ENCODE measurements at regions not wholly inside any gene's neighbourhood (a gene's known extent, or its start where the extent isn't known, plus 50 kb on each side); places are given as distances from the start of the nearest gene placed in this dataset.

DNA sequence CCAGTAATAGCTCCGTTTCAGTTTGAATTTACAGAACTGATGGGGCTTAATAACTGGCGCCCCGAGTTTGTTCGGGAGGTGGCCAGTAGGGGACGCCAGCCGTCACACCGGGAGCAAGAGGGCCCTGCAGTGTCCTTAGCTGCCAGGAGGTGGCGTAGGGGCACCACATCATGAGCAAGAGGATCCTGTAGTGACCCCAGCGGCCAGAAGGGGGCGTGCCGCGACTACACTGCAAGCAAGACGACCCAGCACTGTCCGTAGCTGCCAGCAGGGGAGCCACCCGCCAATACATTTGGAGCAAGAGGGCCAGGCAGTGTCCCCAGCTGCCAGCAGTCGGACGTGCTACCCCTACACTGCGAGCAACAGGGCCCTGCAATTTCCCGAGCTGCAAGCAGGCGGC lies 663.7 kb upstream of the B3GAT1 start:
- no peak for DNase-seq

DNA sequence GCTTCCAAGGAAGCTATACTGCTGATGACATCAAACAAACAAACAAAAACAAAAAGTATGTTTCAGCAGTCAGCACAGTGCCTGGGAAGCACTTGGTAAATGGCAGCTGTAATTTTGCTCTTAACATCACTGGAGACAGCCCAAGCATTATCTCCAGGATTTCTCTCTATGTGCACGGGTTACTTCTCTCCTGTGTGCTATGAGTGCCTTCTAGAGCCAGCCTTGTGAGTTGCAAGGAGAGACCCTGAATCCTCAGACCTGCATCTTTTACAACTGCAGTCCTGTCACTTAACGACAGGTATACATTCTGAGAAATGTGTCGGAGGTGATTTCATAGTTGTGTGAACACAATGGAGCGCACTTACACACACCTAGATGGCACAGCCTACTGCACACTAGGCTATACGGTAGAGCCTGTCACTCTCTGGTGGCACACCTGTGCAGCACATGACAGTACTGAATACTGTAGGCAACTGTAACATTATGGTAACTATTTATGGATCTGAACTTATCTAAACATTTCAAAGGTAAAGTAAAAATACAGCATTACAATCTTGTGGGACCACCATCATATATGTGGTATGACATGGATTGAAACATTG lies 662.5 kb upstream of the B3GAT1 start:
- DNase-seq = no peak

DNA sequence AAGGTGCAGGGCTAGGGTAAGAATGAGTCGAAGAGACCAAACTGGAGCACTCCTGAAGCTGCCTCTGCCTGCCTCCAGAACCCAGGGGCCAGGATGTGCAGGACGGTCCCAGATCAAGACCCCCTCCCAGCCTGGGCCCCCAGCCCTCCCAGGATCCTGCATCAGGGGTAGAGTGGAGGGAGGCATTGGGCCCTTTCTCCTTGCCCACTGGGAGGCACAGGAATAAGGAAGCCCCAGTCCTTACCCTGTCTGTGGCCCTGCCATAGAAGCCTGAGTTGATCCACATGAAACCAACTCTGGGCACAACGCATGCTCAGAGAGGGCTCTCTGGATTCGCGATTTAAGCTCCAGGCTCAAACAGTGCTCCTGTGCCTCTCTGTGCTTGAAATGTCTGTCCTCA lies 661.8 kb upstream of the B3GAT1 start:
- no peak for DNase-seq

DNA sequence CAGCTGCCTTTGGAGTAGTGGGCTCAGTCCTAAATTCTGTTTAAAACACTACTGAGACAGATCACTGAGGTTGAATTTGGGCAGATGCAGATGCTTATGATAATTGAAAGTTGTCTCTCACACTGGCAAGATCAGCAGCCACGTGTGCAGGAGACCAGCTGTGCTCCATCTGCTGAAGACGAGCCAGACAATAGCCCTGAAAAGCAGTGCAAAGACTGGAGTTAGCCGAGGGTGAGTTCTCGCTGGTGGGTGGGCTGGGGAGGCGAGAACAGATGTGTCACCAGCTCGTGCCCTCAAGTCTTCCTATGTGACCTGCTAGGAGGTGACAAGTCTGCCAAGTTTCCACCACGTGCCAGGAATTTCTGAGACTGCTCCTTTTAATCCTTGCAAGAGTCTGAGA lies 661.3 kb upstream of the B3GAT1 start:
- no peak for DNase-seq

DNA sequence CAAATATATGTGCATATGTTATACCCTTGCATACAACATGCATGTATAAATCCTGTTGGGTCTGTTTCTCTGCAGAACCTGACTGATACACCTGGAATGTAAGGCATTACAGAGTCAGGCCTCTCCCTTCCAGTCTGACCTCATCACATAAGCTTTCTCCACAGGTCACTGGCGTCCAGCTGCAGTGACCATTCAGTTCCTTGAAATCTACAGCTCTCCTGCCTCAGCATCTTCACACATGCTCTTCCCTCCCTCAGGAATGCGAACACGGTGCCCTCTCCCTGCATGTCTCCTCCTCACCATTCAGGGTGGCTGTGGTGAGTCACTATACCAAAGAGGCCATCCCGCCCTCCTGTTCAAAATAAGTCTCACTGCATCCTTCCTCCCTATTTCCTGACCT lies 657.8 kb upstream of the B3GAT1 start:
- DNase-seq = no peak

DNA sequence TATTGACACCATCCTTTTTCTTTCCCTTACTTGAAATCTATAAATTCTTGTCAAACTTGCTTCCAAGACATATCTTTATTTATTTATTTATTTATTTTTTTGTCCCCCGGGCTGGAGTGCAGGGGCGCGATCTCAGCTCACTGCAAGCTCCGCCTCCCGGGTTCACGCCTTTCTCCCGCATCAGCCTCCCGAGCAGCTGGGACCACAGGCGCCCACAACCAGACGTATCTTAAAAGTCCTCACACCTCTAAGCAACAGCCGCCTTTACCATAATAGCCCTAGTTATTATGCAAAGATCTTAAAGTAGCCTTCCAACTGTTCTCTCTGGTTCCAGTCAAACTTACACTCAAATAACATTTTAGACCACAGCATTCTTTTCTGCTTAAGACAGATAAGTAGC lies 657.0 kb upstream of the B3GAT1 start:
- DNase-seq = no peak

DNA sequence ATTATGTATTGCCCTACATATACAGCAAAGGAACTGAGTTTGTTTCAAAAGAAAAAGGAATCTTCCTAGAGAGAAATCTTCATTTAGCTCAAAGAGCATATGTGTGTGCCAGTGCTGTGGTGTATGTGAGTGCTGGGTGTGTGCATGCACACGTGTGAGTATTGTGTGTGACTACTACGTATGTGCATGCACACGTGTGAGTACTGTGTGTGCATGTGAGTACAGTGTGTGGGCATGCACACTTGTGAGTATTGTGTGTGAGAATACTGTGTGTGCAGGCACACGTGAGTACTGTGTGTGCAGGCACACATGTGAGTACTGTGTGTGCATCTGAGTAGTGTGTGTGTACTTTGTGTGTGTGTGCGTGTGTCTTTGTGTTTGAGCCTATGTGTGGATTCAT lies 651.0 kb upstream of the B3GAT1 start:
- DNase-seq = no peak

DNA sequence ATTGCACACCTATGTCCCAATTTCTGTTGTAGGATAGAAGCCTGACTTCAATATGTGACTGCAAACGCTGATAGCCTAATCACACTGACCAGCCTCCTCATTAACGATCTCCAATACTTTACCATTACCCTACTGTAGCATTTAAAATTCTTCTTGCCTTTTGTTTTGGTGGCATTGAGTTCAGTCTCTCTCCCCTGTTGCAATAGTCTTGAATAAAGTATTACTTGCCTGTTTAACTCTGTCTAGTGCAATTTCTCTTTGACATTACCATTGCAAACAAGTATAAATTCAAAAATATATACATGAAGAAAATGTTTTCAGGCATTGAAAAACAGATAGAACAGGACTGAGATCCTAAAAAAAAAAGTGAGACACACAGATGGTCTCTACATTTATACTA lies 649.1 kb upstream of the B3GAT1 start:
- no peak for DNase-seq

DNA sequence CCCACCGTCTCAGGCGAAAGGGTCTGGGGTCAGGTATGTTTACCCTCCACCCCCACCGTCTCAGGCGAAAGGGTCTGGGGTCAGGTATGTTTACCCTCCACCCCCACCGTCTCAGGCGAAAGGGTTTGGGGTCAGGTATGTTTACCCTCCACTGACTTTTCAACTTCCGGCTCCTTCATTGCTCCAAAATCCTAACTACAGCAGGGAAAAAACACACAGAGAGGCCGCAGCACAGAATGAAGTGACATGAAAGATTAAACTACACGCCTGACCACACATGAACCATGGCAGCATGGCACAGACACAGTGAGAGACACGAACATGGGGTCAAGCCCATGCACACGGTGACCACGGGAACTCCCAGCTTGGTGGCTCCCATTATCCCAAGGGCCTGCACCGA lies 634.9 kb upstream of the B3GAT1 start:
- DNase-seq = peak; percentile 44

DNA sequence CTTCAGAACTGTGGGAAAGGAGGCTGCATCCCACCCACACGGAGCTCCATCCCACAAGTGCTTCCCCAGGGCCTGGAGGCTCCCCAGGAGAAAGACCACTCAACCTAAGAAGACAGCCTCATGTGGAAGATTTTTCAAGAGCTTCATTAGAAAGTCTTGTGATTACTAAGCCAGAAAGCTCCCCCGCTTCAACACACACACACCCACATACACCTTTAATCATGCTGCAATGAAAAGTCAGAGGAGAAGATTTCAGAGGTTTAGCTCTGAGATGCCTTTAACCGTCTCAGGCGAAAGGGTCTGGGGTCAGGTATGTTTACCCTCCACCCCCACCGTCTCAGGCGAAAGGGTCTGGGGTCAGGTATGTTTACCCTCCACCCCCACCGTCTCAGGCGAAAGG lies 634.5 kb upstream of the B3GAT1 start:
- no peak for DNase-seq

DNA sequence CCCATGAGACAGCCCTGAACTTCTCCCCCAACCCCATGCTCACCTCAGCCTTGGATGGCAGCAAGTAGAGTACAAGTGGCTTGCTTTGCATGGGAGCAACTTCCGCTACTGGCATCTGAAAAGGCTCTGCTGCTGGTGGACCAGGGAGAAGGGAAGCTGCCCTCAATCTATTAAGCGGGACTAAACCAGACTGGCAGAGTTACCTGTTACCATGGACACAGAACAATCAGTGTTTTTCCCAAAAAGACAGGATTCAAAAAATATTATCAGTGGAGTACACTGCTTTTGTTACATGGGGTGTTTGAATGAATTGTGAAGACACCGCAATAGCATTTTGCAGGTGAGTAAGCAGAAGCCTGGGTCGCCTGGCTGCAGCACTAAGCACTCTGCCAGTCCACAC lies 631.4 kb upstream of the B3GAT1 start:
- DNase-seq = no peak

DNA sequence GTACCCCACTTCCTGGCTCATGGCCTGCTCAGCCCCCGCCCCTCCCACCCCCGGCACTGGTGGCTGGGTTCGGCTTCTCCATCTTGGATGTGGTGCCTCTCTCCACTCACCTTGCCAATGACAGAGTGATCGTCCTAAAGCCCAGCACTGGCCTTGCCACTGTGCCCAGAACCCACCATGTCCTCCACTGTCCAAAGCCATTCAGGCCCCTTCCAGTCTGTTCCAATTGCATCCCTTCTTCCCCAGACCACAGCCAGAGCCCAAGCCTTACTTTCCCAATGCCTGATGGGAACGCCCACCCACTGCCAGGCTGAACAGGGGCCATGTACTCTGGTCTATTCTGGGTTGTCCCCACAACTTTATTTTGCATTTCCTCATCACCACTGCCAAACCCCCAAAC lies 625.8 kb upstream of the B3GAT1 start:
- no peak for DNase-seq

DNA sequence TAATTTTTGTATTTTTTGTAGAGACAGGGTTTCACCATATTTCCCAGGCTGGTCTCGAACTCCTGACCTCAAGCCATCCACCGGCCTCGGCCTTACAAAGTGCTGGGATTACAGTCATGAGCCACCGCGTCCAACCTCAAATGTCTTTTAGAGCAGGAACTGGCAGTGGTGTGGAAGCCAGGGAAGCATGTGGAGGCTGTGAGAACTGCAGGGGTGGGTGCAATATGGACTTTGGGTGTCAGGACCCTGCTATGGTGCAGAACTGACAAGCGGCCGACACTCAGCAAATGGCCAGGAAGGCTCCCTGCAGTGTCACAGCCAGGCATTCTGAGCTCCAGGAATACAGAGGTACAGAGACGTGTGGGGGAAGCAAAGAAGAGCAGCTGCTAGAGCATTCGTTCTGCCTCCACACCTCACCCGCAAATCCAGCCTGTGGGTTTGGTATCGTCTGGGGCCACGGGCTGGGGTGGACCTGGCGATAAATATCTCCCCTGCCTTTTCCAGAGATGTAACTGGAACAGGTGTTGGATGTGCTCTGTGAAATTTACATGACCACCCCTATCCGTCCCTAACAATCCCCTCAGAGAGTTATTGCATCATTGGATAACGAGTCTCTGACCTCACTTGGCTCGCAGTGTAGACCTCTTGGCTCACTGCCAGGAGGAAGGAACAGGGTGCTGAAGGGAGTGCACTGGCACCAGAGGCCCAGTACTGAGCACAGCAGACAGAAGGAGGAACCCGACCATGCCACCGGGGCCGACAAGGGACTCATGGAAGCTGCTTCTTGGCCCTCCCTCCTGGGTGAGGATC lies 624.7 kb upstream of the B3GAT1 start:
- no peak for DNase-seq

DNA sequence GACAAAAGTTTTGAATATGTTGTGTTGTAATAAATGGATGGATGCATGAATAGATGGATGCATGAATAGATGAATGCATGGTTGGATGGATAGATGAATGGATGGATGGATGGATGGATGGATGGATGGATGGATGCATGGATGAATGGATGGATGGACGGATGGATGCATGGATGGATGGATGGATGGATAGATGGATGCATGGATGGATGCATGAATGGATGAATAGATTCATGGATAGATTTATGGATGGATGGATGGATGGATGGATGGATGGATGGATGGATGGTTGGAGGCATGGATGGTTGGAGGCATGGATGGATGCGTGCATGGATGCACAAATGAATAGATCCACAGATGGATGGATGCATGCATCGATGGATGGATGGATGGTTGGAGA lies 623.2 kb upstream of the B3GAT1 start:
- DNase-seq = no peak

DNA sequence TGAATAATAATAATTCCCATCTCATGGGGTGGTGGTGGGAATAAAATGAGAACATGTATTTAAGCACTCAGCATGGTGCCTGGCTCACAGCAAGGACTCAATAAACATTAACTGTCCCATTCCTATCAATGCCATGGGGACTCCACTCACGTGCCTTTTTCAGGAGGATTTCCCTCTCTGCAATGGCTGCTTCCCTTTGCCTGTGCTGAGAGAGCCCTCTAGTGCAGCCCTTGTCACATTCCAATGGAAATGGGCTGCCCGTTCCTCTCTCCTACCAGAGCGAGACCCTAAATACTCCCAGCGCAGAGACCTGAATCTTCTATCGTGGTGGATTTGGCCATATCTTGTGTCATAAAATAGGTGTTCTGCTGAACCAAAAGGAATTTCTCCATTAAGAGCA lies 621.5 kb upstream of the B3GAT1 start:
- peak; percentile 57 for DNase-seq

DNA sequence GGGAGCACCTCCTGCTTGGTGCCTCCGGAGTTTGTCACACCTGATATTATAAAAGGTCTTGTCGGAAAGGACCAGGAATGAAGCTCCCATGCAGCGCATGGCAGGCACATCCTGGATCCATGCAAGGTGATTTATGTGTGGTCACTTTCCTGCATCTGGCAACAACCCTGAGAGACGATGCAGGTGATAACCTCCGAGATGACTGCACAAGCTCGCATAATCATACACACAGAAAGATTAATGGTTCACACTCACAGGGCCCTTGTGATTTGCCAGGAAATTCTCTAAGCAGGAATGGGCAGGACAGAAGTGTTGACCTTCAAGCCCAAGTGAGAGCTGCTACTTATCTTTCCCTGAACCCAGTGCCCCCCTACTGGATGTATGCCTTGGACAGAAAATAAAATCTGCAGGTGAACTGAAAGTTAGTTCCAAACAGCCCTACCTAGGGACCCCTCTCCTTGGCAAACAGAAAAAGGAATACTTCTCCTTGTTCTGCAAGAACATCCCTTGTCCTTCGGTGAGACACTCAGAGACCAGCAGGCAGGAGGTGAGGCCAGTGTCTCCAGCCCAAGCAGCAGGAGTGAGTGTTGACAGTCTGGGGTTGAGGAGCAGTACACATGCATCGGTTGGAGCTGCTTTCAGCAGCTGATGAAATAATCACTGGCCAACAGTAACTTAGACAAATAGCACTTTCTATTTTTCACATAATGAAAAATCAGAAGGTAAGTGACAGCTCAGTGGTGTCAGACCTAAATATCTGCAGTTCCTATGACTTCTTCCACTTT lies 619.4 kb upstream of the B3GAT1 start:
- DNase-seq = no peak

DNA sequence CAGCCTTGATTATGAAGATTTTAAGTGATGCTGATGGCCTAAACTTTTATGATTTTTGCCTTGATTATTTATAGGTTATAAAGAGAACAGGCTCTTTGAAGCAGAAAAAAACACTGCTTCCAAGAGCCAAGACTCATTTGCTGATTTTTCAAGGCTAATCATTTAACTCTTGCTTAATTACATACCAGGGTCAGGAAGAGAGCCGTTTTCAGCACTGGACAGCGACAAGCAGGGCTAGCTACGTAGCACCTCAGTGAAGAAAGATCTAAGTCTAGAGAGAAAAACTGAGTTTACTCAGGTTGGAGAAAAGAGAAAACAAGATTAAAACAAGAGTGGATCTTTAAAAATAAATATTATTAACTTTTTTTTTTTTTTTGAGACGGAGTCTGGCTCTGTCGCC lies 615.4 kb upstream of the B3GAT1 start:
- DNase-seq = peak; percentile 86

DNA sequence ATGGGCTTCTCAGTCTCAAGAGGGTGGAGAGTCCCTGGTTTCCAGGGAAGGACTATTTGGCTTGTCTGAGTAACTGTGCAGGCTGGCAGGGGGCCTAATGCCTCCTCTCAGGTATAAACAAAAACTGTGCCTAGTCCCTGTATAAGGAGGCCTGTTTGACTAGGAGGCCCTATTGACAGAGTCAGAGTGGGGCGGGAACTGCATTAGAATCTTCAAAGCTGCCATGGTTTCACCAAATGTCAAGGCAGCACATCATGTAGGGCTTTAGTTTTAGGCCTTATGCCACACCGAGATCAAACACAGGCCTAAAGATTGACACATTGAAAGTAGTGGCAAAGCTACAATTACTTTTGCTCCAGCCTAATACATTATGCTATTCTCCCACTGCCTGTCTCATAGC lies 611.5 kb upstream of the B3GAT1 start:
- no peak for DNase-seq

DNA sequence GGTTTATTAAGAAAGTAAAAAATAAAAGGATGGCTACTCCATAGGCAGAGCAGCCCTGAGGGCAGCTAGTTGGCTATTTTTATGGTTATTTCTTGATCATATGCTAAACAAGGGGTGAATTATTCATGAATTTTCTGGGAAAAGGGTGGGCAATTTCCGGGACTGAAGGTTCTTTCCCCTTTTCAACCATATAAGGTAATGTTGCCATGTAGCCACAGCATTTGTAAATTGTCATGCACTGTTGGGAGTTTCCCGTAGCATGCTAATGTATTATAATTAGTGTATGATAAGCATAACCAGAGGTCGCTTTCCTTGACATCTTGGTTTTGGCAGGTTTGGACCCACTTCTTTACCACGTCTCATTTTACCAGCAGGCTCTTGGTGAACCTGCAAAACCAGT lies 610.4 kb upstream of the B3GAT1 start:
- no peak for DNase-seq

DNA sequence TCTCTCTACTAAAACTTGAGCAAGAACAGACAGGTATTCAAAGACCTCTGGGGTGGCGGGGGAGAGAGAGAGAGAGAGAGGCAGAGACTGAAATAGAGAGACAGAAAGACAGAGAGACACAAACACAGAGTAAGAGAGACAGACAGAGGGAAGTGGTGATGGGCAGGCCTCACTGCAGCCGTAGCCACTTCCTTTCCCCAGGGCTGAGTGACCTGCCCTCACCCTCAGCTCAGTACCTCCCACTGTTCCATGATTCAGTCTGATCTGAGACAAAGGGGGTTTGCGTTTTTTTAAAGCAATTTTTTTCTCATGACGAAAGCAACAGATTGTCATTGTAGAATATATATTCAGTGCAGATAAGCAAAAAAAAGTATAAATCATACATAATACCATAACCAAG lies 607.9 kb upstream of the B3GAT1 start:
- no peak for DNase-seq

DNA sequence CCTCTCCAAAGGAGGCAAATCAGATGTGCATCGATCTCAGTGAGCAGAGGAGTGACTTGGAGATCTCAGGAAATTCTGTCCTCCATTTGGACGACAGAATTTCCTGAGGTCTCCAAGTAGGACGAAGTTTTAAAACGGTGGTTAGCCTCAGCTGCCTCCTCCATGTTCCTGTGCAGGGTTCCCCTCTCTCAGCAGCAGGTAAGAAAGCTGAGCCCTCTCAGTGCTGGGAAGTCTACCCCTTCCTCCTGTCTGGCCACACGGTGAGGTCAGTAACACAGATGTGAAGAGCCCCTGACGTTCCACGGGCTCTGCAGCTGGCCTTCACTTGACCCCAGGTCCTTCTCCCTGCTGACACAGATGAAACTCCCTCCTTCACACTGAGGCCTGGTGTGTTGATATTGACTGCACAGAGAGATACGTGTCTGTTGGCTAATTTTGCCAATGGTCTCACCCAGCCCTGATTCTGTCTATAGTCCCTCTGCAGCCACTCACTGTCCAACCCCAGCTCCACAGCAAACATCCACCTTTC lies 607.4 kb upstream of the B3GAT1 start:
- no peak for DNase-seq

DNA sequence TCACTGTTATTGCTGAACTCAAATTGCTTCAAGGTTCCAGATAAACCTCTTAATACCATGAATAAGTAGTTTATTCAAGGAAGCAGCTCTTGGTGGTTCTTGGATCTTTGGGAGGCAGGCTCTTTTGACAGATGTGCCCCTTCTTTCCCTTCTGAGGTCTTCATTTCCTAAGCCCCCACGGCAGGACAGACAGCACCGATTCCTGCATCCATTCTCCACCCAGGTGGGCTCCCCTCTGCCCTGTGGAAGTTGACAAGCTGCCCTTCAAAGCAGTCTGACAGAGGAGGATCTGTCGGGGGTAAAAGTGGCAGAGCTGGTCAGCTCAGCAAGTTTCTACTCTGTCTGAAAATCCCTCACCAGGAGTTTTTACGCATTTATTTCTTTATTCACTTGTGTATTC lies 605.3 kb upstream of the B3GAT1 start:
- DNase-seq = no peak

DNA sequence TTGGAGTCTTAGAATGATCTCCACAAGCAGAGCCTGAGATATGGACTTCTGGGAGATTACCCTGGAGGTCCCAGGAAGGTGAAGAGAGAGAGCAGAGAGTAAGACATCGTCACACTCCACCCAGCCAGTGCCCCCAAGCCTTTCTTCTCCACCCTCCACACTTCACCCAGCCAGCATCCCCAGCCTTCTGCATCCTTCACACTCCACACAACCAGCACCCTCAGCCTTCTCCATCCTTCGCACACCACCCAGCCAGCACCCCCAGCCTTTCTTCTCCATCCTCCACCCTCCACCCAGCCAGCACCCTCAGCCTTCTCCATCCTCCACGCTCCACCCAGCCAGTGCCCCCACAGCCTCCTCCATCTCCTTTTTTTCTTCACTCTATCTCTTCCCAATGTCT lies 603.9 kb upstream of the B3GAT1 start:
- no peak for DNase-seq

All from left kidney (tissue), 1 donor.